ENCODE measurements at regions not wholly inside any gene's neighbourhood (a gene's known extent, or its start where the extent isn't known, plus 50 kb on each side); places are given as distances from the start of the nearest gene placed in this dataset.

GRCh38 chr20:58092353-58092752 lies 136.1 kb downstream of the ANKRD60 start:
- no peak overlapping the region for H3K27ac ChIP-seq
- no peaks in the 10 kb centered on the region for H3K9me3 ChIP-seq (ENCODE audit: severe bottlenecking)
- H3K4me3 ChIP-seq (ENCODE audit: low read depth, low read length): no peak overlapping the region
- TF ChIP-seq, protein P1, sequence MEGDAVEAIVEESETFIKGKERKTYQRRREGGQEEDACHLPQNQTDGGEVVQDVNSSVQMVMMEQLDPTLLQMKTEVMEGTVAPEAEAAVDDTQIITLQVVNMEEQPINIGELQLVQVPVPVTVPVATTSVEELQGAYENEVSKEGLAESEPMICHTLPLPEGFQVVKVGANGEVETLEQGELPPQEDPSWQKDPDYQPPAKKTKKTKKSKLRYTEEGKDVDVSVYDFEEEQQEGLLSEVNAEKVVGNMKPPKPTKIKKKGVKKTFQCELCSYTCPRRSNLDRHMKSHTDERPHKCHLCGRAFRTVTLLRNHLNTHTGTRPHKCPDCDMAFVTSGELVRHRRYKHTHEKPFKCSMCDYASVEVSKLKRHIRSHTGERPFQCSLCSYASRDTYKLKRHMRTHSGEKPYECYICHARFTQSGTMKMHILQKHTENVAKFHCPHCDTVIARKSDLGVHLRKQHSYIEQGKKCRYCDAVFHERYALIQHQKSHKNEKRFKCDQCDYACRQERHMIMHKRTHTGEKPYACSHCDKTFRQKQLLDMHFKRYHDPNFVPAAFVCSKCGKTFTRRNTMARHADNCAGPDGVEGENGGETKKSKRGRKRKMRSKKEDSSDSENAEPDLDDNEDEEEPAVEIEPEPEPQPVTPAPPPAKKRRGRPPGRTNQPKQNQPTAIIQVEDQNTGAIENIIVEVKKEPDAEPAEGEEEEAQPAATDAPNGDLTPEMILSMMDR (IDR thresholded peaks at IDR 0.05; ENCODE audit: low read depth, low read length): no peak
- no peaks in the 10 kb centered on the region for H3K27me3 ChIP-seq (ENCODE audit: insufficient read depth, low read depth, severe bottlenecking)
- no peaks in the 10 kb centered on the region for H3K36me3 ChIP-seq
- no peak for DNase-seq

DNA sequence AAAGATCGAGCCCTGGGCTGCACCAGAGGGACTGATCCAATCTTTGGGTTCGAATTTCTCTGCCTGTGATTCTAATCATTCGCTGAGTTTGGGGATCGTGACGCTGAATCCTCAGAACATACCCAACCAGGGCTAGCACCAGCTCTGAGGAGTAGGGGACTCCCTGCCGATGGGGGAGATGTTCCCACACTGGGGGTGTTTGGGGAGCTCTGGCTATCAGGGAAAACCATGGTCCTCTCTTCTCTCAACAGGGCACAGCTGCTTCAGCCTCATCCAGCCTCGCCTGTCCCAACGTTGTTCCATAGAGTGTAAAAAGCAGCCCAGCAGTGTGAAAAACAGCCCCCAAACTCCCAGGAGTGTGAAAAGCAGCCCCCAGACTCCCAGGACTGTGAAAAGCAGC lies 136.6 kb downstream of the ANKRD60 start:
- no peaks in the 10 kb centered on the region for H3K9me3 ChIP-seq (ENCODE audit: severe bottlenecking)
- DNase-seq: no peak
- no peaks in the 10 kb centered on the region for H3K36me3 ChIP-seq
- H3K27ac ChIP-seq: no peak overlapping the region
- TF ChIP-seq, protein P1 (IDR thresholded peaks at IDR 0.05; ENCODE audit: low read depth, low read length): no peak
- no peak overlapping the region for H3K4me3 ChIP-seq (ENCODE audit: low read depth, low read length)
- H3K27me3 ChIP-seq (ENCODE audit: insufficient read depth, low read depth, severe bottlenecking): no peaks in the 10 kb centered on the region

DNA sequence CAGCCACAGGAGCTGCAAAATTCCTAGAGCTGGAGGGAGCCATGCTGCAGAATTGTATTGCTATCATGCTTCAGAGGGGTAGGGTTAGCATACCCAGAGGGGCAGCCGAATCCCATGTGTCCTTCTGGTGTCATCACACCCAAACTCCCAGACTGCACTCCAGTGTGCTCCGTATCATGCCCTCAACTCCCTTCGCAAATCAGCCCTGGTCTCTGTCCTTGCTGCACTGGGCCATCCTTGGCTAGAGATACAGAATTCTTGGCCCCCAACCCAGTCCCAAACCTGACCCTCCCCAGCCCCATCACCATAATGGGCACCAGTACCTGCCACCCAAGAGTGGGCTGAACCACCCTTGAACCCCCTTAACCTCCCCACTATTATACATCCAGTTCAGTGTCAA lies 138.3 kb downstream of the ANKRD60 start:
- no peaks in the 10 kb centered on the region for H3K27me3 ChIP-seq (ENCODE audit: insufficient read depth, low read depth, severe bottlenecking)
- no peaks in the 10 kb centered on the region for H3K36me3 ChIP-seq
- TF ChIP-seq, protein P1 (IDR thresholded peaks at IDR 0.05; ENCODE audit: low read depth, low read length): no peak
- DNase-seq: no peak
- no peak overlapping the region for H3K4me3 ChIP-seq (ENCODE audit: low read depth, low read length)
- no peaks in the 10 kb centered on the region for H3K9me3 ChIP-seq (ENCODE audit: severe bottlenecking)
- no peak overlapping the region for H3K27ac ChIP-seq

- DNase-seq: no peak
- Histone ChIP-seq H3K36me3 (no peaks in the 10 kb centered on the region), H3K27ac (no peak overlapping the region), H3K9me3 (ENCODE audit: severe bottlenecking) (no peaks in the 10 kb centered on the region), H3K4me3 (ENCODE audit: low read depth, low read length) (no peak overlapping the region), H3K27me3 (ENCODE audit: insufficient read depth, low read depth, severe bottlenecking) (no peaks in the 10 kb centered on the region)
- TF ChIP-seq, protein P1 (IDR thresholded peaks at IDR 0.05; ENCODE audit: low read depth, low read length): no peak
These were observed 139.8 kb downstream of the ANKRD60 start for GRCh38 chr20:58088625-58089024.

DNA sequence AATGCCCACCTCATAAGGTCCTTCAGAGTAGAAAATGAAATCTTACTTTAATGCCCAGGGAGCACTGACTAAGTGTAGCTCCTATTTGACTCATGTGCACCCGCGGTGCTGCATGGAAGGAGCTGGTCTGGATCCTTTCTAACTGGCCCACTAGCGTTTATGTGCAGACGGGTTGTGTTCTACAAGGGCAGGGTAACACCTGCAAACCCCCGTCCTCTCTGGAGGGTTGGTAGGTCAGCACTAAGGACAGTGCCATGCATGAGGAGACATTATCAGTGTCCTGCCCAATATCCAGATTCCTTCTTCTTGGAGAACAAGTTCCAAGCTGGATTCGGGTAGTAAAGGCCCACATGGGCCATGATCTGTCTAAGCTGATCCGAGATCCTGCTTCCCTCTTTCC lies 140.3 kb downstream of the ANKRD60 start:
- H3K36me3 ChIP-seq: no peaks in the 10 kb centered on the region
- TF ChIP-seq, protein P1 (IDR thresholded peaks at IDR 0.05; ENCODE audit: low read depth, low read length): no peak
- H3K9me3 ChIP-seq (ENCODE audit: severe bottlenecking): no peaks in the 10 kb centered on the region
- no peak overlapping the region for H3K4me3 ChIP-seq (ENCODE audit: low read depth, low read length)
- no peak for DNase-seq
- H3K27me3 ChIP-seq (ENCODE audit: insufficient read depth, low read depth, severe bottlenecking): no peaks in the 10 kb centered on the region
- no peak overlapping the region for H3K27ac ChIP-seq

DNA sequence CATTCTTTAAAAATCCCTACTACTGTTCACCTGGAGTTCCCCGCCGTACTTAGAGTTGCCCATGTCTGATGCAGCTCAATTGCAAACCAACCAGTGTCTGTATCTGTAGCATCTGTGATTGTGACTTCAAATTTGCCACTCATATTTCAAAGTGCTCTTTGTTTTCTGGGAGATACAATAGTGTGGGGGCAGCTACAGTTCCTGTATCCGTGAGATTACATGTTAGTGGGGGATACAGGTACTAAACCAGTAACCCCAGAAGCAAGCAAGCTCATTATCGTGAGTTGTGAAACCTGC lies 140.9 kb downstream of the ANKRD60 start:
- TF ChIP-seq, protein P1 (IDR thresholded peaks at IDR 0.05; ENCODE audit: low read depth, low read length): no peak
- Histone ChIP-seq H3K27ac (no peak overlapping the region), H3K27me3 (ENCODE audit: insufficient read depth, low read depth, severe bottlenecking) (no peaks in the 10 kb centered on the region), H3K36me3 (no peaks in the 10 kb centered on the region), H3K4me3 (ENCODE audit: low read depth, low read length) (no peak overlapping the region), H3K9me3 (ENCODE audit: severe bottlenecking) (no peaks in the 10 kb centered on the region)
- DNase-seq: no peak

All from WERI-Rb-1 (cell line).